NCI-H2029 treated with DMSO at 0.1 percent for 48 hours (cell line): ENCODE measurements at regions not wholly inside any gene's neighbourhood (a gene's known extent, or its start where the extent isn't known, plus 50 kb on each side); places are given as distances from the start of the nearest gene placed in this dataset.

Experiments used
- DNase-seq: peaks from one replicate; lab custom pipeline; 2025; lab: John Stamatoyannopoulos, UW

GRCh38 chrX:9196961-9197640, 163.2 kb upstream of the FAM9B start:
- no peak for DNase-seq

GRCh38 chrX:9204560-9204959, 170.6 kb upstream of the FAM9B start:
- no peak for DNase-seq

- no peak for DNase-seq
Measured at GRCh38 chrX:9205599-9206223, 171.8 kb upstream of the FAM9B start.

- DNase-seq: no peak
Measured at GRCh38 chrX:9207142-9207541, 173.2 kb upstream of the FAM9B start.

- DNase-seq: no peak
Measured at GRCh38 chrX:9211269-9211668, 177.3 kb upstream of the FAM9B start.

- DNase-seq: no peak
Measured at GRCh38 chrX:9221781-9222180, 187.9 kb upstream of the FAM9B start.

DNA sequence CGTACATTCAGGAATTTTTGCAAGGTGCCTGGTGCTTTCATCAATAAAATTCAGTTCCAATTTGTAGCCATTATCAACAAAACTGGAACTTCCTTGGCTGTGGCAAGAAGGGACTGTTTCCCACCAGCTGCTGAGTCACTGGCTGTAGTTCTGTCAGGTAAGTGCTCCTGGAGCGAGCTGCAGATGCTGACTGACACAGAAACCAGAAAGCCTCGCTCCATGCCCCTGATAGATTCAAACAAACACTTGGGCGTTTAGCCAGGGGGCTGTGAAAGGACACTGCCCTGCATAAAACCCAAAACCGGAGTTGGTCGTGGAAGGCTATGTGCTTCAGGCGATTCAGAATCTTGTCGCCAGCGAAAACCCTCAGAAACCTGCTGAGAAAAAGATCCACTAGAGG, 188.4 kb upstream of the FAM9B start:
- no peak for DNase-seq

DNA sequence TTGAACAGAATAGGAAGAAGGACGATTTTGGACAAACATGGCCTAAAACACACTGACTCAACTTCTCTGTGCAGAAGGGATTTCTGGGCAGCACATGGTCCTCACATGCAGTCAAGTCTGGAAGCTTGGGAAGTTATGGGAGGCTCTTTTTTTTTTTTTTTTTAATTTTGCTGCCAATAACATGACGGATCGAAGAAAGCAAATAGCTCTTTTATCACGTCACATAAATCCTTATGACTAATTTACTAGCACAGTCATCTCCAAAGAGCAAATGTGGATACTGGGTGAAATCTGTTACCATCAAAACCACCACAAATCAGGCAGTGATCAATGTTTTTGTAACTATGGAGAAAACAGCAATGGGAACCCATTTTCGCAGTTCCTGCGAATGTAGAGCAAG, 193.3 kb upstream of the FAM9B start:
- no peak for DNase-seq

DNA sequence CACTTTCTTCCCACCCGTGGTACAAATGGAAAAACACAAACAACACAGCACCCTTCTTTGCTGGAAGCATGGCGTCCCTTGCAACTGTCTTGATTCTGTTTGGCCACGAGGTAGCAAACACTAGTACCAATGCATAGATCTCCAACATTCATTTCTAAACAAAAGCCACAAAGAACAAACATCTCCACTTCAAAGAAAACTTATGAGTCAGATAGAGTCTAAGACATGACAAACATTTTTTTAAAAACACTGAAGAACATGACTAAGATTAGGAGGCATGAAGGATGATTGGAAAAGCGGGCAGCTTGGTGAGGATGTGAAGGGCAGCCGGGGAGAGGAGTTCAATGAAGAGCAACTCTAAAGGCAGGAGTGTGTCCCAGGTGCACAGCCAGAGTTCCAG, 197.6 kb upstream of the FAM9B start:
- DNase-seq: no peak

DNA sequence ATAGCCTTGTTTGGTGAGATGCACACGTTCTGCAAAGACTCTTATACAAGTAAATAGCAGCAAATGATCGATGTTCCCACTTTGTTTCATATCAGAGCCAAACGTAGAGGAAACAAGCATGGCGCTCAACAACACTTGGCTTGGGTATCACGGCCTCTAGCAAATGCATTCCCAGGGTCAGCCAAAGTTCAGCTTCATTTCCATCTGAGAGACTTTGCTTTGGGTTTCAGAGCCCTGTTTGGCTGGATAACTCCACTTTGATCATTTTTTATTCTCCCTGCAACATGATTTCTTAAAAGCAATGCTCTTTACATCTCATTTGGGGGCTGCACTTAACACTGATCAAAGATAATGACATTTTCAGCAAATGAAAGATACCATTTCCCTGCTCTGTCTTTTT, 199.2 kb upstream of the FAM9B start:
- DNase-seq: no peak

GRCh38 chrX:9234315-9234714, 200.4 kb upstream of the FAM9B start:
- no peak for DNase-seq

DNA sequence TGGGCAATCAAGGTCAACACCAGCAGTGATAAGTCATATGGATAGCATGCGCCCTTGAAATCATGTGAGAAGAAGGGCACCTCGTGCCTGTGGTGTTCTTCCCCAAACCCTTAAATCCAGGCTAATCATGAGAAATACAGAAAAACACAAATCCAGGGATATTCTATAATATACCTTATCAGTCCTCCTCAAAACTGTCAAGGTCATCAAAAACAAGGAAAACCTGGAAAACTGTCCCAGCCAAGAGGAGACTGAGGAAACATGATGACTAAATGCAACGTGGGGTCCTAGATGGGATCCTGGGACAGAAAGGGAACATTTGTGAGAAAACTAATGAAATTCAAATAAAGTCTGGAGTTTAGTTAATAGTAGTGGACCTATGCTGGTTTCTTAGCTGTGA, 201.8 kb upstream of the FAM9B start:
- DNase-seq: no peak

- DNase-seq: no peak
Measured at GRCh38 chrX:9240956-9241355, 207.0 kb upstream of the FAM9B start.

GRCh38 chrX:9241427-9241826, 207.5 kb upstream of the FAM9B start:
- no peak for DNase-seq

- DNase-seq: no peak
Measured at GRCh38 chrX:9249051-9249846, 215.3 kb upstream of the FAM9B start.

GRCh38 chrX:9252182-9252581, 212.7 kb upstream of the TBL1X start:
- DNase-seq: no peak

DNA sequence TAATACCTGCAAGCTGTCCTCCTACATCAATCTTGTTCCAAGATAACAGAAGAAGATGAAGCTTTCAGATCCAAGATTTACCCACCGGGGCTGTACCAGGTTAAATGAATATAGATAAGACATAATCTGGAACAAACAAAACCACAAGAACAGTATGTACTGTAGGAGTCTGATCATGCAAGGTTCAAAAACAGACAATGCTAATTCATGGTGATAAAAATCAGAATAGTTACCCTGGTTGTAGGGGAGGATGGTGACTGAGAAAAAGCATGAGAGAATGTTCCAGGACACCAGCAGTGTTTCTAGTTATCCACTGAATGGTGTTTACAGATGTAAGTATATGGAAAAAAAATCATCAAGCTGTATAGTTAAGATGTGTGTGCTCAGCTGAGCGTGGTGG, 211.6 kb upstream of the TBL1X start:
- no peak for DNase-seq

DNA sequence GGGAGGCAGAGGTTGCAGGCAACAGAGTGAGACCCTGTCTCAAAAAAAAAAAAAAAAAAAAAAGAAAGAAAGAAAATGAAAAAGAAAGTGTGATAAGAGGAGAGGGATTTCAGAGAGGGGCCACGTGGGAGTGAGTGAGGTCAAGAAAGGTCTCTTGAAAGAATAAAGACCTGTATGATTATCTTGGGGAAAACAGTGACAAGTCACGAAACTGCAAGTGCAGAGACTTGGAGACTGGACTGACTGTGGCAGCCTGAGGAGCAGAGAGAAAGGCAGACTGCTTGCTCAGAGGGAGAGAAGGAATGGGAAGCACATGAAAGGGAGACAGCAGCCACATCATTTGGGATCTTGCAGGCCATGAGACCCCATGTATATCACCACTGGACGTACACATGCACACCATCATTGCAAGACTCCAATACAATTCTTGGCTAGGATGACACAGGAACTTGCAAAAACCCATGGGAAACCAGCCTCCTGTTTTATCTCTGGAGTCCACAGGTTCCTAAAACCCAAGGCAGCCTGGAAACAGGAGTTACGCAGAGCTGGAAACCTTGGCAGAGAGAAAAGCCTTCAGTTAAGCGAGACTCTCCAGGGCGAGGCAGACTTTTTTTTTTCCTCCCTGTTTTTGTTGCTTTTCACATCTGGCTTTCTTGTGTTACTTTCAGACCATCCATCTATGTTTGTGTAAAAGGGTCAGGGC, 207.0 kb upstream of the TBL1X start:
- DNase-seq: no peak

GRCh38 chrX:9258421-9259104, 206.3 kb upstream of the TBL1X start:
- no peak for DNase-seq

DNA sequence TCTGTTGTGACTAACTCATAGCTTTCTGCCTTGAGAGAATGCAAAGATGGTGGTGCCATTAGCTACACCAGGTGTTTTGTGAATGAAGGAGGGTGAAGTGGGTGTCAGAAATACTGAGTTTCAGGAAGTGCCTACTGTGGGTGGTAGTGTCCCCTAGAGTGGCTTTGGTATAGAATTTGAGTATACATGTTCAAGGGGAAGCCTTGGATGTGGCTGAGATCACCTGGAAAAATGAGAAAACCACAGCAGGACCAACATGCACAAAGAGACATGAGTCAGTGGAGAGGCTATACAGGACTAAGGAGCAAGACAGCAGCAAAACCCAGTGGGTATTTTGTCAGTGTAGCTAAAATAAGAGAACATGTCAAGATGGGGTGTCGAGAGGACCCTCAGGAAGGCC, 204.3 kb upstream of the TBL1X start:
- no peak for DNase-seq

DNA sequence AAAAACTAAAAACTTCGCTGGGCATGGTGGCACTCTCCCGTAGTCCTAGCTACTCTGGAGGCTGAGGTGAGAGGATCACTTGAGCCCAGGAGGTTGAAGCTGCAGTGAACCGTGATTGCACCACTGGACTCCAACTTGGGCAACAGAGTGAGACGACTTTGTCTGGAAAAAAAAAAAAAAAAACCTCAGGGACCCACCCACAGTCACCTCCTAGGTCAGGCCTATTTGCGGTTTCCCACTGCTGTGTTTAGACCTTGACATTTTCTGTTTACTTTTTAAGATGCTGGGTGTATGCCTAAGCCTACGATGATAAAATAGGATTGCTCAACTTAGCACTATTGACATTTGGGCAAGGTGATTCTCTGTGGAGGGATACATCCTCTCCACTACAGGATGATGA, 197.4 kb upstream of the TBL1X start:
- no peak for DNase-seq

GRCh38 chrX:9269134-9269533, 195.7 kb upstream of the TBL1X start:
- DNase-seq: no peak
